AG10803 (cell line): ENCODE measurements at regions not wholly inside any gene's neighbourhood (a gene's known extent, or its start where the extent isn't known, plus 50 kb on each side); places are given as distances from the start of the nearest gene placed in this dataset.

Experiments
- DNase-seq: peaks from one replicate; pipeline ENCODE4 v3.0.0; 2010; ENCODE audit warnings: low read depth
- H3K4me3 ChIP-seq: 2 replicates; pipeline ENCODE4 v1.5.1; 2011; ENCODE audit warnings: mild to moderate bottlenecking, low read length, control low read depth
- CTCF ChIP-seq: conservative IDR thresholded peaks from 2 replicates; pipeline ENCODE4 v1.5.1; 2011; ENCODE audit warnings: mild to moderate bottlenecking, low read length, control low read depth, inconsistent platforms

- no peak overlapping the region for H3K4me3 ChIP-seq
- TF ChIP-seq CTCF: no peak
- DNase-seq: no peak
These were observed 125.7 kb upstream of the SSTR4 start for GRCh38 chr20:22909436-22909835.

GRCh38 chr20:22910287-22910852, 124.7 kb upstream of the SSTR4 start:
- no peak overlapping the region for H3K4me3 ChIP-seq
- no peak for TF ChIP-seq CTCF
- no peak for DNase-seq

- no peak overlapping the region for H3K4me3 ChIP-seq
- DNase-seq: no peak
- TF ChIP-seq CTCF: no peak
These were observed 120.8 kb upstream of the SSTR4 start for GRCh38 chr20:22914291-22914690.

- TF ChIP-seq CTCF: no peak
- no peak for DNase-seq
- H3K4me3 ChIP-seq: no peak overlapping the region
These were observed 119.6 kb upstream of the SSTR4 start for GRCh38 chr20:22915512-22915911.

GRCh38 chr20:22916021-22916842, 118.9 kb upstream of the SSTR4 start:
- no peak overlapping the region for H3K4me3 ChIP-seq
- no peak for TF ChIP-seq CTCF
- DNase-seq: no peak

GRCh38 chr20:22918286-22918983, 116.7 kb upstream of the SSTR4 start:
- DNase-seq: no peak
- H3K4me3 ChIP-seq: no peak overlapping the region
- no peak for TF ChIP-seq CTCF

GRCh38 chr20:22920898-22921297, 114.2 kb upstream of the SSTR4 start:
- no peak for TF ChIP-seq CTCF
- H3K4me3 ChIP-seq: no peak overlapping the region
- DNase-seq: no peak
